HPDE6-E6E7 (cell line): ENCODE measurements at regions not wholly inside any gene's neighbourhood (a gene's known extent, or its start where the extent isn't known, plus 50 kb on each side); places are given as distances from the start of the nearest gene placed in this dataset.

Experiments
- DNase-seq: peaks from one replicate; pipeline ENCODE4 v3.0.0; 2011; ENCODE audit warnings: missing footprints; ENCODE audit errors: extremely low spot score

DNA sequence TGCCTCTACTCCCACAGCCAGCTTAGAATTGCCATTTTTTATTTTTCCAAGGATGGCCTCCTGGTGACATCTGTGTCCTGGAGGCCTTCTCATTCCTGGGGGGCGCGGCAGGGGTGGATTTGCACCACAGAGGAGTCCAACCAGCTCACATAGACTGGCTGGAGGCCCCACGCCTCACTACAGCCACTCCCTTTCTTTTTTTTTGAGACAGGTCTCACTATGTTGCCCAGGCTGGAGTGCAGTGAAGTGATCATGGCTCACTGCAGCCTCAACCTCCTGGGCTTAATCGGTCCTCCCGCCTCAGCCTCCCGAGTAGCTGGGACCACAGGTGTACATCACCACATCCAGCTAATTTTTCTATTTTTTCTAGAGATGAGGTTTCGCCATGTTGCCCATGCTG is 57.6 kb upstream of the DOCK1 start:
- DNase-seq, result no peak

DNA sequence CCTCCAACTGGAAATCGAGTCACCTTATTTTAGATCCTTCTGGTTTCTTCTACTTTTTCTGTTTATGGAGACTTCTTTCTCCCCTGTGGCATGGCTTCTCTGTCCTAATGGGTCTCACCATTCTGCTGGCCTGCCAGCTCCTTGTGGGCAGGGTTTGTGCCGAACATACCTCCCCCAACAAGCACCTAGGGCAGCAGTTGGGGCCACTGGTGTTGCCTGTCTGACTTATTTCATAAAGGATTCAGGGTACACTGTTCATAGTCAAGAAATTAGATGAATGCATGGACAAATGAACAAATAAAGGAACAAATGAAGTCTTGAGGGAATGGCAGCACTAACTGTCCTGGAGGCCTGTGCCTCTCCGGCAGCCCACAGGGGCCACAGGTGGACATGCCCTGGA is 55.6 kb upstream of the DOCK1 start:
- DNase-seq, result no peak

DNA sequence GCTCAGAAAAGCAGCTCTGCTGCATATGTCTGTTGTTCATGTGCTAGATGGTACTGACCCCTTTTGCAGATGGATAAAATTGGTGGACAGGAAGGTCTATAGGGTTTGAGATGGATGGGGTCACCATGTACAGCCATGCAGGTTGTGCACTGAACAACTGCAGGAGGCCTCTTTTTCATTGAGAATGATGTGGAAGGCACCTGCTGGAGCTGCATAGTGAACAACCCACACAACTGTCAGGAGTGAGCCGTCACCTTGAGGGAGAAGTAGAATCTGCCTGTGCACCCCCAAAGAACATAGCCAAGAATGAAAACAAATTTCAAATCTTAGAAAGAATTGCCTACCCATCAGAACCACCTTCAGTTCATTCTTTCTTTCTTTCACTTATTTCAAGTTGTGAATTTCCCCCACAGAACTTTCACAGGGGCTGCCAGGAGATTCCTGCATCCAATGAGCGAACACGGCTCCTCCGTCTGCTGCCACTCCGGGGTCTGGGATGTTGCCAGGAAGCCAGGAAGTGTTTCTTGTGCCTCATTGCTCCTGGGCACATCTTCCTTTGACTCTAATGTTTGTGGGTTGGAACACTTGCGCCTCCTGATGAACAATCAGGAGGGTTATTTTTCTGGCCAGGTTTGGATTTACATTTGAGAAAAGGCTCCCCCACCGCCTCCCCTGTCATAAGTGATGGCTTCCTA is 53.7 kb upstream of the DOCK1 start:
- no peak for DNase-seq

DNA sequence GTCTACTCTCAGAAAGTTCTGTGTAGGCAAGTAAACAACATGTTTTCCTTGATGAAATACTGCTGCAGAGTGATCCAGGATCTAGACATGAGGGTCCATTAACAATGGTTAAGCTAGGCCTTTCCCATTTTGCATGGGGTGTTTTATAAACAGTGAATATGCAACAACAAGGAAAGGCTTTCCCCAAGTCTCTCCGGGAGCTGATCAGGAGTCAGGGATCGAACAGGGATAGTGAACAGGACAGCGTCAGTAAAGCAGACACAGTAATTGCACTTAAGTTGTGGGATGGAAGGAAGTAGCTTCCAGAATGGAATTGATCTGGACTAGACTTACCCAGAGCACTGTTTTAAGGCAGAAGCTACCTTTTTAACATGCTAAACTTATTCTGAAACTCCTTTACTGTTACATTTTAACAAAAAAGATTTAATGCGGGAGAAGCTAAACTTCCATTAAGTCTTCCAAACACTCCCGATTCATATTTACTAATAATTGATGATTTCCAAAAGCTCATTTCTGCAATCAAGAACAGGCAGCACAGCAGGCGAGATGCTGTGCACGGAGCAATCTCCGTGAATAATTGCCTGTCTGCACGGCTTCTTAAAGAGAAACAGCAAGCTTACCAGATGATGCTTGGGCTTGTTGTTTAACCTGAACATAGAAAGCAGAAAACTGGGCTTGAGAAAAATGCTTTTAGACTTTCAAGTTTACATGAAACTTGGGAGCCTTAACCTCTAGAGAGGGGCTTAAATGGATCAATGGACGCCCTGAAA is 50.3 kb upstream of the DOCK1 start:
- no peak for DNase-seq
